ENCODE measurements at regions not wholly inside any gene's neighbourhood (a gene's known extent, or its start where the extent isn't known, plus 50 kb on each side); places are given as distances from the start of the nearest gene placed in this dataset.

GRCh38 chr1:221945669-221946068 lies 203.8 kb upstream of the DUSP10 start:
- Mint-ChIP-seq H3K27me3 (ENCODE audit: unreplicated experiment) (no peaks in the 10 kb centered on the region), H3K4me1 (ENCODE audit: low read depth, unreplicated experiment) (peaks cover 39% of the 10 kb centered on the region), H3K4me3 (ENCODE audit: low read depth, unreplicated experiment) (no peak overlapping the region), H3K27ac (ENCODE audit: unreplicated experiment) (no peak overlapping the region), H3K36me3 (ENCODE audit: insufficient read depth, unreplicated experiment) (peaks cover 13% of the 10 kb centered on the region), H3K9me3 (ENCODE audit: low read depth, unreplicated experiment) (peaks cover 33% of the 10 kb centered on the region)
- intact Hi-C loops (cut with micrococcal nuclease; ENCODE audit: unreplicated experiment), result no loop called here
- no peak for TF ChIP-seq CTCF (IDR thresholded peaks at IDR 0.05; ENCODE audit: unreplicated experiment)
- no TSS peak for BruUV-seq (replicated peaks)
- DNase-seq, result no peak
- CTCF ChIA-PET, result no interaction called here

DNA sequence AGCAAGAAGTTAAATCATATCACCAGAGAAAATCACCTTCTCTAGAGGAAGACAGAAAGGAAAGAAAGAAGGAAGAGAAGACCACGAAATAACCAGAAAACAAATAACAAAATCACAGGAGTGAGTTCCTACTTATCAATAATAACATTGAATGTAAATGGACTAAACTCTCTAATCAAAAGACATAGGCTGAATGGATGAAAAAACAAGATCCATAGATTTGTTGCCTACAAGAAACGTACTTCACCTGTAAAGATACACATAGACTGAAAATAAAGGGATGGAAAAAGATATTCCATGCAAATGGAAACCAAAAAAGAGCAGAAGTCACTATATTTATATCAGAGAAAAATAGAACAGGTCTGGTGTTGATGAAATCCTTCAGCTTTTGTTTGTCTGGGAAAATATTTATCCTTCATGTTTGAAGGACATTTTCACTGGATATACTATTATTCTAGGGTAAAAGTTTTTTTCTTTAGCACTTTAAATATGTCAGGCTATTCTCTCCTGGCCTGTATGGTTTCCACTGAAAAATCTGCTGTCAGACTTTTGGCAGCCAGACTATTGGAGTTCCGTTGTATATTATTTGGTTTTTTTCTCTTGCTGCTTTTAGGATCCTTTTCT lies 202.5 kb upstream of the DUSP10 start:
- H3K36me3 Mint-ChIP-seq (ENCODE audit: insufficient read depth, unreplicated experiment), result peaks cover 13% of the 10 kb centered on the region
- no peak for DNase-seq
- CTCF ChIA-PET, result no interaction called here
- H3K4me1 Mint-ChIP-seq (ENCODE audit: low read depth, unreplicated experiment), result peaks cover 40% of the 10 kb centered on the region
- no peak overlapping the region for H3K4me3 Mint-ChIP-seq (ENCODE audit: low read depth, unreplicated experiment)
- TF ChIP-seq CTCF (IDR thresholded peaks at IDR 0.05; ENCODE audit: unreplicated experiment), result no peak
- H3K27me3 Mint-ChIP-seq (ENCODE audit: unreplicated experiment), result no peaks in the 10 kb centered on the region
- no TSS peak for BruUV-seq (replicated peaks)
- peaks cover 30% of the 10 kb centered on the region for H3K9me3 Mint-ChIP-seq (ENCODE audit: low read depth, unreplicated experiment)
- intact Hi-C loops (cut with micrococcal nuclease; ENCODE audit: unreplicated experiment), result no loop called here
- H3K27ac Mint-ChIP-seq (ENCODE audit: unreplicated experiment), result peak overlapping the region; percentile 41

DNA sequence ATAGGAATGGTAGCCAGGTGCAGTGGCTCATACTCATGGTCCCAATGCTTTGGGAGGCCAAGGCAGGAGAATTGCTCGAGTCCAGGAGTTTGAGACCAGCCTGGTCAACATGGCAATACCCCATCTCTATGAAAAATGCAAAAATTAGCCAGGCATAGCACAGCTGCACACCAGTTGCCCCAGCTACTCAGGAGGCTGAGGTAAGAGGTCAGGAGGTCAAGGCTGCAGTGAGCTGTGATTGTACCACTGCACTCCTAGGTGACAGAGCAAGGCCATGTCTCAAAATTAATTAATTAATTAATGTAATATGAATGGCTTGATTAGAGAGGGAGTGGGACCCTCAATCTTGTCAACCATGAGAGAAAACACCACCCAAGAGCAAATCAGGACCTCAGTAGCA lies 198.7 kb upstream of the DUSP10 start:
- DNase-seq, result no peak
- Mint-ChIP-seq H3K4me1 (ENCODE audit: low read depth, unreplicated experiment) (peaks cover 21% of the 10 kb centered on the region), H3K36me3 (ENCODE audit: insufficient read depth, unreplicated experiment) (no peaks in the 10 kb centered on the region), H3K4me3 (ENCODE audit: low read depth, unreplicated experiment) (no peak overlapping the region), H3K9me3 (ENCODE audit: low read depth, unreplicated experiment) (peaks cover 11% of the 10 kb centered on the region), H3K27ac (ENCODE audit: unreplicated experiment) (no peak overlapping the region), H3K27me3 (ENCODE audit: unreplicated experiment) (no peaks in the 10 kb centered on the region)
- no peak for TF ChIP-seq CTCF (IDR thresholded peaks at IDR 0.05; ENCODE audit: unreplicated experiment)
- no TSS peak for BruUV-seq (replicated peaks)
- CTCF ChIA-PET, result no interaction called here
- intact Hi-C loops (cut with micrococcal nuclease; ENCODE audit: unreplicated experiment), result no loop called here

- Mint-ChIP-seq H3K4me3 (ENCODE audit: low read depth, unreplicated experiment) (no peak overlapping the region), H3K27ac (ENCODE audit: unreplicated experiment) (peak overlapping the region; percentile 3), H3K27me3 (ENCODE audit: unreplicated experiment) (no peaks in the 10 kb centered on the region), H3K9me3 (ENCODE audit: low read depth, unreplicated experiment) (peaks cover 7% of the 10 kb centered on the region), H3K4me1 (ENCODE audit: low read depth, unreplicated experiment) (peaks cover 21% of the 10 kb centered on the region), H3K36me3 (ENCODE audit: insufficient read depth, unreplicated experiment) (no peaks in the 10 kb centered on the region)
- no peak for TF ChIP-seq CTCF (IDR thresholded peaks at IDR 0.05; ENCODE audit: unreplicated experiment)
- CTCF ChIA-PET, result no interaction called here
- intact Hi-C loops (cut with micrococcal nuclease; ENCODE audit: unreplicated experiment), result no loop called here
- no TSS peak for BruUV-seq (replicated peaks)
- no peak for DNase-seq
Measured at GRCh38 chr1:221939607-221940006, 197.7 kb upstream of the DUSP10 start.

All from Calu3 (cell line).